Gastrocnemius medialis (tissue), 4 donors: ENCODE measurements at regions not wholly inside any gene's neighbourhood (a gene's known extent, or its start where the extent isn't known, plus 50 kb on each side); places are given as distances from the start of the nearest gene placed in this dataset.

Experiments used
- ATAC-seq, 2 donors: fragments of 150-250 bp; one replicate each; pipeline ENCODE4 v1.9.1; 2016
- DNase-seq, 2 donors: peaks; one replicate each; pipeline ENCODE4 v3.0.0-alpha.2; 2019
- H3K27ac ChIP-seq, 4 donors: fragments of 200-600 bp; sonication (generic); 1 replicate in 1 of 4; 2 replicates in 3 of 4; pipeline ENCODE4 v1.5.1; 2016 to 2018; ENCODE audit warnings: mild to moderate bottlenecking in 2 of 4, moderate library complexity in 1 of 4
- H3K27me3 ChIP-seq, 3 donors: fragments of 200-600 bp; sonication (generic) in 2 of 3; 1 replicate in 1 of 3; 2 replicates in 2 of 3; pipeline versions ENCODE4 v1.5.1 to v1.6.0; 2016 to 2019; ENCODE audit warnings: mild to moderate bottlenecking in 1 of 3, moderate library complexity in 1 of 3
- H3K36me3 ChIP-seq, 2 donors: fragments of 200-600 bp; sonication (generic) in 1 of 2; one replicate each; pipeline ENCODE4 v1.5.1; 2017 to 2018
- H3K4me1 ChIP-seq, 2 donors: fragments of 200-600 bp; sonication (generic) in 1 of 2; one replicate each; pipeline ENCODE4 v1.5.1; 2016 to 2017; ENCODE audit warnings: mild to moderate bottlenecking in 2 of 2
- H3K4me3 ChIP-seq, 4 donors: fragments of 200-600 bp; sonication (generic) in 3 of 4; 1 replicate in 1 of 4; 2 replicates in 3 of 4; pipeline ENCODE4 v1.5.1; 2016 to 2019; ENCODE audit warnings: mild to moderate bottlenecking in 2 of 4
- H3K9me3 ChIP-seq, 3 donors: fragments of 200-600 bp; sonication (generic) in 2 of 3; 1 replicate in 1 of 3; 2 replicates in 2 of 3; pipeline ENCODE4 v1.5.1; 2016 to 2019
- CTCF ChIP-seq, 5 experiments: fragments of 450-650 bp in 3 of 5; fragments of 200-600 bp in 2 of 5; sonication (generic) in 2 of 5; IDR thresholded peaks in 4 of 5; conservative IDR thresholded peaks in 1 of 5; 1 replicate in 4 of 5; 2 replicates in 1 of 5; pipeline ENCODE4 v1.5.1; 2016 to 2019; ENCODE audit warnings: antibody characterized with exemption in 5 of 5, mild to moderate bottlenecking in 3 of 5, moderate library complexity in 3 of 5
- POLR2A ChIP-seq, 2 donors: fragments of 450-650 bp; IDR thresholded peaks; one replicate each; pipeline ENCODE4 v1.6.1; 2017; ENCODE audit warnings: antibody characterized with exemption in 2 of 2, mild to moderate bottlenecking in 2 of 2, moderate library complexity in 2 of 2
- in situ Hi-C, 4 donors: fragments of 200-750 bp; cut with MboI; loops; one replicate each; pipeline versions ENCODE4 v1.15.0 to v1.8.0; 2017; ENCODE audit warnings: low sequenced_read_pairs in 4 of 4
- intact Hi-C: fragments of 100-400 bp; cut with DNase I; formaldehyde crosslinking; loops from one replicate; pipeline ENCODE4 v1.15.1; 2023; ENCODE audit warnings: low total_unique reads

GRCh38 chr11:120021978-120022377 is 115.9 kb downstream of the TRIM29 start:
- in situ Hi-C loops = no loop called here
- H3K9me3 ChIP-seq = no peaks in the 10 kb centered on the region
- no peak for TF ChIP-seq POLR2A (IDR thresholded peaks at IDR 0.05)
- TF ChIP-seq CTCF (IDR thresholded peaks at IDR 0.05 in 4 of 5, conservative IDR thresholded peaks at IDR 0.05 in 1 of 5) = no peak
- peaks cover 0 to 20% (median 1%) of the 10 kb centered on the region in 3 donors for H3K27me3 ChIP-seq
- no peaks in the 10 kb centered on the region for H3K36me3 ChIP-seq
- no peak overlapping the region for H3K4me3 ChIP-seq
- no peak overlapping the region for H3K27ac ChIP-seq
- no peaks in the 10 kb centered on the region for H3K4me1 ChIP-seq
- no peak for DNase-seq
- no peak for ATAC-seq
- intact Hi-C loops = no loop called here

- intact Hi-C loops (no loop called here), in situ Hi-C loops (no loop called here)
- no peaks in the 10 kb centered on the region for H3K4me1 ChIP-seq
- no peaks in the 10 kb centered on the region for H3K9me3 ChIP-seq
- TF ChIP-seq POLR2A (IDR thresholded peaks at IDR 0.05) (no peak), CTCF (IDR thresholded peaks at IDR 0.05 in 4 of 5, conservative IDR thresholded peaks at IDR 0.05 in 1 of 5) (no peak)
- no peak for ATAC-seq
- H3K27ac ChIP-seq = no peak overlapping the region
- DNase-seq = no peak
- H3K36me3 ChIP-seq = no peaks in the 10 kb centered on the region
- H3K27me3 ChIP-seq = peaks cover under 1 to 20% (median 6%) of the 10 kb centered on the region in 3 donors
- no peak overlapping the region for H3K4me3 ChIP-seq
Measured at GRCh38 chr11:120021391-120021953, 116.4 kb downstream of the TRIM29 start.

- in situ Hi-C loops = no loop called here
- no peak for DNase-seq
Measured at GRCh38 chr11:120020981-120021380, 116.9 kb downstream of the TRIM29 start.

GRCh38 chr11:120020486-120020885 is 117.4 kb downstream of the TRIM29 start:
- in situ Hi-C loops (no loop called here), intact Hi-C loops (no loop called here)
- Histone ChIP-seq H3K36me3 (no peaks in the 10 kb centered on the region), H3K27ac (no peak overlapping the region), H3K27me3 (peaks cover 2 to 20% (median 13%) of the 10 kb centered on the region in 3 donors), H3K4me3 (no peak overlapping the region), H3K9me3 (no peaks in the 10 kb centered on the region), H3K4me1 (no peaks in the 10 kb centered on the region)
- TF ChIP-seq POLR2A (IDR thresholded peaks at IDR 0.05) = no peak
- TF ChIP-seq CTCF (IDR thresholded peaks at IDR 0.05 in 4 of 5, conservative IDR thresholded peaks at IDR 0.05 in 1 of 5) = no peak
- no peak for ATAC-seq
- no peak for DNase-seq

More at GRCh38 chr11:120020981-120021380, 116.9 kb downstream of the TRIM29 start:
- H3K4me3 ChIP-seq = no peak overlapping the region
- H3K36me3 ChIP-seq = no peaks in the 10 kb centered on the region
- peaks cover 2 to 20% (median 8%) of the 10 kb centered on the region in 3 donors for H3K27me3 ChIP-seq
- intact Hi-C loops = no loop called here
- no peak for TF ChIP-seq CTCF (IDR thresholded peaks at IDR 0.05 in 4 of 5, conservative IDR thresholded peaks at IDR 0.05 in 1 of 5)
- no peak for TF ChIP-seq POLR2A (IDR thresholded peaks at IDR 0.05)
- no peak overlapping the region for H3K27ac ChIP-seq
- no peaks in the 10 kb centered on the region for H3K9me3 ChIP-seq
- H3K4me1 ChIP-seq = no peaks in the 10 kb centered on the region
- ATAC-seq = no peak

- in situ Hi-C loops (no loop called here), intact Hi-C loops (no loop called here)
- H3K27me3 ChIP-seq = peaks cover 2 to 24% (median 13%) of the 10 kb centered on the region in 3 donors
- H3K36me3 ChIP-seq = no peaks in the 10 kb centered on the region
- TF ChIP-seq POLR2A (IDR thresholded peaks at IDR 0.05) (no peak), CTCF (IDR thresholded peaks at IDR 0.05 in 4 of 5, conservative IDR thresholded peaks at IDR 0.05 in 1 of 5) (no peak)
- DNase-seq = no peak
- no peaks in the 10 kb centered on the region for H3K9me3 ChIP-seq
- H3K4me3 ChIP-seq = no peak overlapping the region
- H3K27ac ChIP-seq = no peak overlapping the region
- no peak for ATAC-seq
- no peaks in the 10 kb centered on the region for H3K4me1 ChIP-seq
Measured at GRCh38 chr11:120019191-120019590, 118.7 kb downstream of the TRIM29 start.
